GM19468 (cell line): ENCODE measurements at regions not wholly inside any gene's neighbourhood (a gene's known extent, or its start where the extent isn't known, plus 50 kb on each side); places are given as distances from the start of the nearest gene placed in this dataset.
"Not testable (repeated sequence)": the region's sequence is repeated elsewhere in the genome, so short reads cannot be mapped to it uniquely, and the experiment has no call there.

Experiments
- ATAC-seq: cut with Tn5 transposase; IDR thresholded peaks from one replicate; pipeline ENCODE4 v1.9.1; 2021; ENCODE audit warnings: mild to moderate bottlenecking, moderate library complexity, moderate number of reproducible peaks; ENCODE audit not compliant: unreplicated experiment; ENCODE audit errors: extremely low read depth

DNA sequence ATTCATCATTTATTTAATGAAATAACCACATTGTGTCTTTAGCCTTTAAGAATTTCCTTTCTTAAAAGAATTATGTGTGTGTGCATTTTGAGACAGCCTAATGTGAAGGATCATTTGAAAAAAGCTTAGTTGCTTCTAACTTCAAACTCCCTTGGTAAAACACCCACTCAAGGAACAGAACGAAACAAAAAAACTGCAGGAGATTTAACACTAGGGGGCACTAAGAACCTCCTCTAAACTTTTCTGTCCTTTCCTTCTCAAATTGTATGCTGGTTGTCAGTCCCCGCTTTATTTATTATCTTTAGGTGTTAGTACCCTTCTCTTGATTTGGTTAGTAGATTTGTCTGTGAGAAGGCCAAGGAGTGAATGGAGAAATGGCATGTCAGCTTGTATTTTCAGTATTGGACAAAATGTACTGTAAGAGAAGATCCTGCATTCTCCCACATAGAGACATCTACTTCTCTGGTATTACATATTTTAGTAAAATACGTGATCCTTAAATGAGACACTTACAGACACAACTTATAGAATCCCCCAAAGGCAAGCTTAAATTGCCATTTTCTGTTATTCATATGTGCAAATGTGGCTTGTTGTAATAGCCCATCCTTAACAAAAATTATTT lies 229.7 kb downstream of the MRPS30 start:
- no peak for ATAC-seq

DNA sequence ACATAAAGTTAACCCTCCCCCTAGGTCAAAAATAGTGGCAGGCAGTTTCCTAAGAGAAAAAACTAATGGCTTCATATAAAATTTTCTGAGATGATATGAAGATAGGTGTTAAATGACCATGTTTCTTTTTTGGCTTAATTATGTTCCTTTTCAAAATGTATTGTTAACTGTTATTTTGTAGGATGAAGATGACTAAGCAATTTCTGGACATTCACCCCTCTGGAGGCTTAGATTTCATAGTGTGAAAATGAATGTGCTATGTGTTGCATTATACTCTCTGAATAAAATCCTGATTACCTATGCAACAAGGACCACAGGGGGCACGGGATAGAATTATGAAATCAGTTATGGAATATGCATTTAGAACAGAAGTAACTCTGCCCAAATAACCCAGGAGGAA lies 233.5 kb downstream of the MRPS30 start:
- no peak for ATAC-seq

DNA sequence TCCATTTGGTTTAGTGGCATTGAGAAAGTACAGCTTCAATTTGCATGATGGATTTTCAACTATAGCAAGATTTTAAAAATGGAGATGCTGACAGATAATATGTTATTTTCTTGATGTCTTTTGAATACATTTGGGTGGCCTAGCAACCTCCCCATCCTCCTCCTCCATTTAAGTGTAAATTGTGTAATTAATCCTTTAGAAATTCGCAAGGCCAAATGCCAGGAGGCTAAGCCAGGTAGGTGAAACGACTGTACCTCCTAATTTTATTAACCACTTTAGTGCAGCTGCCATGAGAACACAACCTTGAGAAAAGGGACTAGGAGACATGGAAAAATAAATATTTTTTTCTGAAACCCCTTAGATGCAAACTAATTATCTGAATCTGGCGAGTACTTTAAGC lies 248.8 kb downstream of the MRPS30 start:
- ATAC-seq: no peak

DNA sequence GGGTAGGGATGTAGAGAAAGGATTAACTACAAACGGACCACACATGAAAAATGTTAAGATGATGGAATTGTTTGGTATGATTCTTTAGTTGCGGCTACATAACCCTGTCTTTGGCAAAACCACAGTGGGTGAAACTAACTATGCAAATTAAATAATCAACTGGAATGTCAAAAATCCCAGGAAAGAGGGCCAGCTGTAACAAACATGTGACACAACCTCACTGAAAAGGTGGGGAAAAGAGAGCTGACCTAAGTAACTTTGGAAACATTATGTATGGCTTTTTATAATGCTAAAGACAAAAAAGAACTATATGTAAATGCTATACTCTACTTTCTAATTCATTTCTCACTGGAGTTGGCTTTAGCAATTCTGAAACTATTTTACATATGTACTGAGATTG lies 252.0 kb downstream of the MRPS30 start:
- no peak for ATAC-seq

DNA sequence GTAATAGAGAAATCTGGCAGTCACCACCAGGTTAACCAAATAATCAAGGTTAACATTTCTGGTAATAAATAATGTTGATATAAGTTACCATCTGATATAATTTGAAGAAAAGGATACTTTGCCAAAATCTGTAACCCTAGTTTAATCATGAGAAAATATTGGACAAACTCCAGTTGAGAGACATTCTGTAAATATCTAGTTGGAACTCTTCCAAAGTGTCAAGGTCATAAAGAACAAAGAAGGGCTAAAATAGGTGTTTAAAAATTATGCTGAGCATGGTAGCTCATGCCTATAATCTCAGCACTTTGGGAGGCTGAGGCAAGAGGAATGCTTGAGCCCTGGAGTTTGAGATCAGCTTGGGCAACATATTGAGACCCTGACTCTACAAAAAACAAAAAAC lies 253.3 kb downstream of the MRPS30 start:
- ATAC-seq: no peak

DNA sequence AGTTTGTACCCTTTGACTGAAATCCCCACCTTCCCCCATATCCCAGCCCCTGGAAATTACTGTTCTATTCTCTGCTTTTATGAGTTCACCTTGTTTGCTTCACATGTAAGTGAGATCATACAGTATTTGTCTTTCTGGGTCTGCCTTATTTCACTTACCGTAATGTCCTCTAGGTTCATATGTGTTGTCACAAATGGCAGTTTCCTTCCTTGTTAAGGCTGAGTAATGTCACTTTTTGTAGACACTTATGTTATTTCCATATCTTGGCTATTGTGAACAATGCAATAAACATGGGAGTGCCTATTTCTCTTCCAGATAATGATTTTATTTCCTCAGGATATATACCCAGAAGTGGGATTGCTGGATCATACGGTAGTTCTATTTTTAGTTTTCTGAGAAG lies 272.3 kb downstream of the MRPS30 start:
- ATAC-seq: no peak

DNA sequence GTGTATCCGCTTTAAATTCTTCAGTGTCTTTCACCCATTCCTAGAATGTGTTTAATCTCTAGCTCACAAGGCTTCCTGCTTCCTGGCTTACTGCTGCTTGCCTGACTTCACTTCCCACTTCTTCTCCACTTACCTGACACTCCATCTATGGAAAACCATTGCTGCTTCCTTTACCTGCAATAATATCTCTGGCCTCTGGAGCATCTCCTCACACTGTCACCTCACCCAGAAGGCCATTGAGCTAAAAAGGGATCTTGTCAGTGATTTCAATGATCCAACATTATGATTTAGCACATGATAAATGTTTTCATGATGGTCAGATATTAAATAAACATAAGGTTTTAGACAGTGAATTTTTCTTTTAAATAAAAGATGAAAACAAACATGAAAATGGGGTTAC lies 281.1 kb downstream of the MRPS30 start:
- ATAC-seq: no peak

DNA sequence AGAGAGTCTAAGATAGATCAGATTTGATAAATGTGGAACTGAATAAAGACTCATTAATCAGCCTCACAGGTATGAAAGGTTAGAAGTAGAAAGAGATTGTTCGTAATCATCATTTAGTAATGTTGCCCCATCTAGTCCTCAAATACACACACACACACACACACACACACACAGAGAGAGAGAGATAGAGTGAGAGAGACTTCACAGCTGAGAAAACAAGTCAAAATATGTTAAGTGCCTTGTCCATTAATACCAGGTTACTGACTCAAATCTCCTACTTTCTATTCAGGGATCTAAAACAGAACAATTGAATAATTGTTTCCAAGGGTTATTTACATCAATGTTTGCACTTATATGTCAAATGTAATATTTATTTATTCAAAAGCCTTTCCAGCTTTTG lies 284.6 kb downstream of the MRPS30 start:
- ATAC-seq: no peak

DNA sequence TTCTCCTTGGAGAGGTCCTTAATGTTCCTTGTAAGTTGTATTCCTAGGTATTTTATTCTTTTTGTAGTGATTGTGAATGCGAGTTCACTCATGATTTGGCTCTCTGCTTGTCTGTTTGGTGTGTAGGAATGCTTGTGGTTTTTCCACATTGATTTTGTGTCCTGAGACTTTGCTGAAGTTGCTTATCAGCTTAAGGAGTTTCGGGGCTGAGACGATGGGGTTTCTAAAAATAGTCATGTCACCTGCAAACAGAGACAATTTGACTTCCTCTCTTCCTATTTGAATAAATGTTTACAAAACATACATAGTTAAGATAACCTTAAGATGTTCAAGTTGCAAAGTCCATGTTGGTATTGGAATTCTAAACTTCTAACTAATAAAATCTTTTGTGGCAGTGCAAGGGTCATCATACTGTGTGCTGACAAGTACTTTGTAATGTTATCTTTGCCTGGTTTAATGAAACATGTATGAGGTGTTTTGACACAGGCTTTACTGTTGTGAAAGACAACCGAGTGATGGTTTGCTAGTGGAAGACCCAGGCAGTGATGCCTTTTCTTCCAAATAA lies 286.2 kb downstream of the MRPS30 start:
- ATAC-seq: no peak

DNA sequence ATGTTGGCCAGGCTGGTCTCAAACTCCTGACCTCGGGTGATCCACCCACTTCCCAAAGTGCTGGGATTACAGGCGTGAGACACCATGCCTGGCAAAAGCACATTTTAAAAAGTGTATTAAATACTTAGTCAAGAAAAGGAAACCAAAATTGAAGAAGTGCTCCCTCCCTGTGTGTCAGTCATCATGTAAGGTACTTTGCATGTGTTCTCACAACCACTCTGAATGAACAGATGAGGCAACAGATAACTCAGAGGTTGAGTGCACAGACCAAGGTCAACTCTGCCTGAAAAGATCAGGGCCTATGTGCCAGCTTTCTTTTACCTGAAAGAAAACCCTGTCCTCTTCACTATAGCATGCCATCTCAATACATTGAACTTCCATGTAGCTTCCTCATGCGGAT lies 289.7 kb downstream of the MRPS30 start:
- no peak for ATAC-seq

DNA sequence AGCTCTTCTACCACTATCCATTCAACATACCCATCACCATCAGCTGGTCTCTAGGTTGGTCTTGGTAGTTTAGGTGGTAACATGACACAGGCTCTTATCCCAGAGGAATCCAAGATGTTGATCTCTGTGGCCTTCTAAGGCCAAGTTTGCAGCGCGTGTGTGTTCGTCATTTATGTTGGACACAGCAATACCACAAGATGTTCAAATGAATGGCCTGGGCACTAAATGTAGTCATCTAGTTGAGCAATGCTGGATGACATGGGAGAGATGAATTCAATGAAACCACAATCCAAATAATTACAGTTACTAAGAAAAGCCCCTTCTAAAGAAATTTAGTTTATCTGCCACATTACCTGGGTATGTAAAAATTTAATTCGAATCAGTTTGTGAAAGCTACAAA lies 292.4 kb downstream of the MRPS30 start:
- no peak for ATAC-seq

DNA sequence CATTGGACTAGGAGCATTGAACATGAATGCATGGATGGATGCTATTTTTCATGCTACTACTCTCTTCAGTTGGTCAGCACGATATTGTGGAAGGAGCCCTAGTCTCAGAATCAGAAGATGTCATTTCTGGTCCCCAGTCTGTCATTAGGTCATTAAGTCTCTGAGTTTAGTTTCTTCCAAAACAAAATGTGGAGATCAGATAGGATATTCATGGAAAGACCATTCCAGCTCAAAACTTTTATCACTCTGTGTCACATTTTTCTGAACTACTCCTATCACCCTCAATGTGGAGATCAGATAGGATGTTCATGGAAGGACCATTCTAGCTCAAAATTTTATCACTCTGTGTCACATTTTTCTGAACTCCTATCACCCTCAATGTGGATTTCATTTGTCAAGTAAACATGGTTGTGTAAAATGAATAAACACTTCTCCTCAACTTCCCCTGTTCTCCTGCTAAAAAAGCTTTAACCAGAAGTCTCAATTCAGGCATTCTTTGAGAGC lies 296.8 kb downstream of the MRPS30 start:
- no peak for ATAC-seq

DNA sequence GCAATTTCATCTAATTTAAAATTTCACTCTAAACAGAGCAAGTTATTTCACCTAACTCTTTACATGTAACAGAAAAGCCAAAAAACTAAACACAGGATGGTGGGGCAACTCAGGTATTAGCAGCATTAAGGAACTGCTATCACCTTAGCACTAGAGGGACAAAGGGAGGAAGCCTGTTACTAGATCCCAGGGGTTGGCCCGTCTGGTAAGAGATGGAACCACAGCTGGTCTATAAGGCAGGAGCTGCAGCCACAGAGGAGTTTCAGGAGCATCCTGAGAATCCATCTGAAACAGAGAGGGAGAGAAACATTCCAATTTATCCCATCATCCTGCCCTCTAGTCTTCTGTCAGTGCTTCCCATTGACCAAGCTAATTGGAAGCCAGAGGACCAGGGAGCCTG lies 300.3 kb downstream of the MRPS30 start:
- ATAC-seq: no peak

DNA sequence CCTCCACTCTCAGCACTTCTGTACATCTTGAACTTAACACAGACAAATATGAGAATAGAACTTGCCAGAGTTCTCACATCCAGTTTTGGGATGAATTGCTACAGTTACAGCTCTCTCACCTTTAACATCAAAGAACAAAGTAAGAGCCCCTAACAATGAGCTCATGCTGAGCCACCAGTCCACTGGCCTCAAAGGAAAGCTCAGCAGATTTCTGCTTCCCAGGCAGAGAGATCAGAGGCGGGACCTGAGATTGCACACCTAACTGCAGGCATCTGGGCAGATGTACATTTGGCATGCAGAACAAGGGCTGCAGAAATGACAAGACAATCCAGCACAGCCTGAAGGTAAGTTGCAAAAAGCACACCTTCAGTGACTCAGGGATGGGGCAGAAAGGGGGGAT lies 300.9 kb downstream of the MRPS30 start:
- no peak for ATAC-seq

DNA sequence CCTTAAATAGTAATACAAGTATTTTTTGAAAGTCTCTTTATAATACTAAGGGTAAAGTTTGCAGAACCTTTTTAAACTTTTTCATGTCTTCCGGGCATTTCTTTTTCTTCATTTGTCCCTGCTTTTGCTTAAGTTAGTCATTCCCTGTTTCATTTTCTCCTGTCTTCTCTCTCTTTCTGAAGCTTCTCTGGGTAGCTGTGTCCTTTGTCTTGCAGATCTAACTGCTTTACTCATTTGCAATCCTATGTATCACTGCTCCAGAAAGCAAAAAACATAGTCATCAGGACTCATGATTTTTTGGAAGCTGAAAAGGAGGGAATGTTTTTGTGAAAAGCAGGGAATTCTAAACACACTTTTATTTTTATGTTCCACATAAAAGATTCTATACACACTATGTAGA lies 301.7 kb downstream of the MRPS30 start:
- no peak for ATAC-seq

DNA sequence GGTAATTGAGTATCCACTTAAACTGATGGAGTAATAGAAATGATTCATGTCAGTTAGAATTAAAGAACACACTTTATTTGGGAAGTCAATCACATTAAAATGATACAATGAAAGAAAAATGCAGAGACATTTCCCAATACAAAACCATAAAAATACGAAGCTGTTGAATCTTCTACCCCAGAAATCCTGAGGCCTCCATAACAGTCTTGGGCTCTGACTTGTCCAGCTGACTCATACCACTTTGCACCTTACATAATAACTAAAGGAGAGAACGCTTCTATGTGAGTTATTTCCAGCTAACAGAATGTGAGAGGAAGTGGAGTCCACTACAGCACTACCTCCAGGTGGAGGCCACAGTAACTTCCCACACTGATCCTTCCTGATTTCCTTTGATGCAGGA lies 305.0 kb downstream of the MRPS30 start:
- ATAC-seq: no peak

DNA sequence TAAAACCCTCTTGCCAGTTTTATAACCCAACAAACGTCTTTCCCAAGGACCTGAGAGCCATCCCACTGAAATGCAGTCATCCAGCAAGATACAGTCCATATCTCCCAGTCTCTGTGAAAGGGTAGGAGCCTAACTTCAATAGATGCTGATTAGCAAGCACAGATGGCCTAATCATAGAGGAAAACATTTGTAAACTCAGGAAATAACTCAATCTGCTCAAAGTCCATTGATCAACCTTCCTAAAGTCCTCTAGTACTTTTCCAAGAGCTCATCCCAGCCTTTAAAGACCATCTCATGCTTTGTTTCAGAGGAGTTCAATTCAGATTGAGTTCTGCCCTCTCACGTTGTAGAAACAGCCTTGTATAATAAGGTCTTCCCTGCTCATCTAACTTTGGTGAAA lies 324.2 kb downstream of the MRPS30 start:
- no peak for ATAC-seq

DNA sequence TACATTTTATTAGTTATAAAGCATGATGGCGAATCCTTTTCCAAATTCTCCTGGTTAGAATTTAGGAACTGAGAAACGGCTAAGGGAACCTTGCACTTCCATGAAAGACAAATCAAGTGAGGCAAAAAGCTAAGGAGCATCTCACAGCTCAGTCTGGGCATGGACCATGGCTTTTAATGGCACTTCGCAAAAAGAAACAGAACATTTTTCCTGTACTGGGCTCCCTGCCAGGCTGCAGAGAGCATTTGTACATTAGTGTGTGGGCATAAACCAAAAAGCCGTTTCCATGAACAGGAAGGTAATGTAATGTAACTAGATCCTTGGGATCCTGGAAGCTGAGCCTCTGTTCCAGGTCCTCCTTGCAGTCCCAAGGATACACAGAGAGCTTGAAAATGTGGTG lies 354.2 kb downstream of the MRPS30 start:
- ATAC-seq: no peak

DNA sequence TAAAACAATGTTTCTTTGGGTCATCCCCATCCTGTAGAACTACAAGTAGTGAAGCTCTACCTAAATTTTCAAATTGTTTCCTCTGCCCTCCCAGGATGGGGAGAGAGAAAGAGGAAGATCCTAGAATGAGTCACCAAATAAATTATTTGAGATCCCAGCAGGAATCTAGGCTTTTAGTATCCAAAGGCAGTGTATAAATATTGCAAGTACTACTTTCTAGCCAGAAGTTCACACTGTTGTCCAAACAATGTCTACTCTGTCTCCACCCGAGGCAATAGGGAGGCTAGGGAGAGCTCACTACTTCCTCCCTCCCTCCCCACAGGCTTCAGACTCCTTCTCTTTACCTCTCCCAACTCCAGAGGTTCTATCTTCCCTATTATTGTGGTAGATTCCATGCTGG lies 362.8 kb downstream of the MRPS30 start:
- ATAC-seq: no peak

DNA sequence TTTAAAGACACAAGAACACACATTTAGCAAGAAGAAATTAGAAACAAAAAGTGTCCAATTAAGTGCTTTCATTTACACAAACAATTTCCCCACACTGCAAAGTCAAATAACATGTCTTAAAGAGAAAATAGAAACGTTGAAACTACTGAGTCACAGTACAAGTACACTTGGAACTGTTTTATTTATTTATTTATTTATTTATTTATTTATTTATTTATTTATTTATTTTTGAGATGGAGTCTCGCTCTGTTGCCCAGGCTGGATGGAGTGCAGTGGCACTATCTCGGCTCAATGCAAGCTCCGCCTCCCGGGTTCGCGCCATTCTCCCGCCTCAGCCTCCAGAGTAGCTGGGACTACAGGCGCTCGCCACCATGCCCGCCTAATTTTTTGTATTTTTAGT lies 363.9 kb downstream of the MRPS30 start:
- not testable (repeated sequence) for ATAC-seq

DNA sequence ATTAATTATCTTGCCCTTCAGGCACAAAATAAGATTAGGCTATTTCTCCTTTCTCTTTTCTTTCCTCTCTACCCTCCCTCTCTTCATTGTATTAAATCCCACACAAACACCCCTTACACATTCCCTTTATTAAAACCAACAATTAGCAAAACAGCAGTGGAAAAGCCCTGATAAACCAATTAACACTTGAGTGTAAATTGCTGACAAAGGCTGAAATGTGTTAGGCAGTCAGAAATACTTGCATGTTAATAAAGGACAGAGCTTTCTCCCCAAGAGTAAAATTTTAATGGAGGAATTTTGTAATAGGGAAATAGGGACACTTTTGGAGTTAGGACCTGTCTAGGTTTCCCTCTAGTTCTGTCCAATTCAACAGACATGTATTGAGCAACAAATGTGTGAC lies 370.9 kb downstream of the MRPS30 start:
- ATAC-seq: no peak

DNA sequence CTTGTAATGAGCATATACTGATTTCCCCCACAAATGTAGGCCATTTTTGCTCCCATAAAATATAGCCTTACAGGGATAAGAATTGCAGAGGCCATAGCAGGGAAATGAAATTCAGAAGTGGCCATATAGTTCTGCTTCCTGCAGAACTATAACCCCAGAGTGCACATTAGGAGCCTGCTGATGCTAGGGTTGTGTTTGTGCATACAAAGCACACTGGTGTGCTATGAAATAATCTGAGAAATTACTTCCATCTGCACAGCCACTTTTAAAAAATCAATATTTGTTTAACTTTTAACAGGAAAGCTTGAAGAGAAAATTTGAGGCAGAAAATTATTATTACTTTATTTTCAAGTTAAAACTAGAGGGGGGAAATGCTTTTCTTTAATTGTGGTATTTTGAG lies 380.3 kb downstream of the MRPS30 start:
- no peak for ATAC-seq
